Breast epithelium (tissue), 3 donors: ENCODE measurements at regions not wholly inside any gene's neighbourhood (a gene's known extent, or its start where the extent isn't known, plus 50 kb on each side); places are given as distances from the start of the nearest gene placed in this dataset.

Experiments
- POLR2A ChIP-seq: fragments of 450-650 bp; IDR thresholded peaks from one replicate; pipeline ENCODE4 v1.6.1; 2016; ENCODE audit warnings: antibody characterized with exemption, mild to moderate bottlenecking, moderate library complexity
- POLR2AphosphoS5 ChIP-seq, 3 donors: sonication (generic); formaldehyde crosslinking; IDR thresholded peaks; one replicate each; pipeline ENCODE4 v1.6.1; 2017; ENCODE audit warnings: antibody characterized with exemption in 3 of 3
- TF ChIP-seq, protein P1 (sequence below), 3 donors: fragments of 450-650 bp; IDR thresholded peaks; one replicate each; pipeline ENCODE4 v1.5.1; 2016 to 2017; ENCODE audit warnings: antibody characterized with exemption in 3 of 3, mild to moderate bottlenecking in 3 of 3, moderate library complexity in 3 of 3

- TF ChIP-seq, protein P1, sequence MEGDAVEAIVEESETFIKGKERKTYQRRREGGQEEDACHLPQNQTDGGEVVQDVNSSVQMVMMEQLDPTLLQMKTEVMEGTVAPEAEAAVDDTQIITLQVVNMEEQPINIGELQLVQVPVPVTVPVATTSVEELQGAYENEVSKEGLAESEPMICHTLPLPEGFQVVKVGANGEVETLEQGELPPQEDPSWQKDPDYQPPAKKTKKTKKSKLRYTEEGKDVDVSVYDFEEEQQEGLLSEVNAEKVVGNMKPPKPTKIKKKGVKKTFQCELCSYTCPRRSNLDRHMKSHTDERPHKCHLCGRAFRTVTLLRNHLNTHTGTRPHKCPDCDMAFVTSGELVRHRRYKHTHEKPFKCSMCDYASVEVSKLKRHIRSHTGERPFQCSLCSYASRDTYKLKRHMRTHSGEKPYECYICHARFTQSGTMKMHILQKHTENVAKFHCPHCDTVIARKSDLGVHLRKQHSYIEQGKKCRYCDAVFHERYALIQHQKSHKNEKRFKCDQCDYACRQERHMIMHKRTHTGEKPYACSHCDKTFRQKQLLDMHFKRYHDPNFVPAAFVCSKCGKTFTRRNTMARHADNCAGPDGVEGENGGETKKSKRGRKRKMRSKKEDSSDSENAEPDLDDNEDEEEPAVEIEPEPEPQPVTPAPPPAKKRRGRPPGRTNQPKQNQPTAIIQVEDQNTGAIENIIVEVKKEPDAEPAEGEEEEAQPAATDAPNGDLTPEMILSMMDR (IDR thresholded peaks at IDR 0.05) = no peak
- no peak for TF ChIP-seq POLR2A
- no peak for TF ChIP-seq POLR2AphosphoS5 (IDR thresholded peaks at IDR 0.05)
These were observed 912.7 kb upstream of the LRFN5 start for GRCh38 chr14:40694023-40694422.
